ENCODE measurements at regions not wholly inside any gene's neighbourhood (a gene's known extent, or its start where the extent isn't known, plus 50 kb on each side); places are given as distances from the start of the nearest gene placed in this dataset.

DNA sequence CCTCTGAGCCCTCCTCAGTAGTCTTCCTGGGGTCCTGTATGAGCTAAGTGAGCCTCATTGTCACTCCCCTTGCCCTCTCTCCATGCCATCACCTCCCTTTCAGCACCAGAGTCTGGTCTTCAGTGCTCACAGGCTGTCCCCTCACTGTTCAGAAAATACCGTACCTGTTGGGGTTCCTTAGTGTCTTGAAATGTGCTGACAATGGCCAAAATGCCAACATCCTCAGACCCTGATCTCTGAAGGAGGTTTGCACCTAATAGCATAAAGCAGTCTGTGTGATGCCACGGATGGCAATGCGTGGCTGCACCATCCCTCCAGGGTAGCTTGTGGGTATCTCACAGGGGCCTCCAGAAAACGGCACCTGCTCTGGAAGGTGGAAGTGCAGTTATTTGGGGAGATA, 301.0 kb upstream of the TLE3 start:
- TF ChIP-seq SPI1 (IDR thresholded peaks at IDR 0.05; ENCODE audit: borderline replicate concordance, low read depth): no peak
- TF ChIP-seq, protein P1, sequence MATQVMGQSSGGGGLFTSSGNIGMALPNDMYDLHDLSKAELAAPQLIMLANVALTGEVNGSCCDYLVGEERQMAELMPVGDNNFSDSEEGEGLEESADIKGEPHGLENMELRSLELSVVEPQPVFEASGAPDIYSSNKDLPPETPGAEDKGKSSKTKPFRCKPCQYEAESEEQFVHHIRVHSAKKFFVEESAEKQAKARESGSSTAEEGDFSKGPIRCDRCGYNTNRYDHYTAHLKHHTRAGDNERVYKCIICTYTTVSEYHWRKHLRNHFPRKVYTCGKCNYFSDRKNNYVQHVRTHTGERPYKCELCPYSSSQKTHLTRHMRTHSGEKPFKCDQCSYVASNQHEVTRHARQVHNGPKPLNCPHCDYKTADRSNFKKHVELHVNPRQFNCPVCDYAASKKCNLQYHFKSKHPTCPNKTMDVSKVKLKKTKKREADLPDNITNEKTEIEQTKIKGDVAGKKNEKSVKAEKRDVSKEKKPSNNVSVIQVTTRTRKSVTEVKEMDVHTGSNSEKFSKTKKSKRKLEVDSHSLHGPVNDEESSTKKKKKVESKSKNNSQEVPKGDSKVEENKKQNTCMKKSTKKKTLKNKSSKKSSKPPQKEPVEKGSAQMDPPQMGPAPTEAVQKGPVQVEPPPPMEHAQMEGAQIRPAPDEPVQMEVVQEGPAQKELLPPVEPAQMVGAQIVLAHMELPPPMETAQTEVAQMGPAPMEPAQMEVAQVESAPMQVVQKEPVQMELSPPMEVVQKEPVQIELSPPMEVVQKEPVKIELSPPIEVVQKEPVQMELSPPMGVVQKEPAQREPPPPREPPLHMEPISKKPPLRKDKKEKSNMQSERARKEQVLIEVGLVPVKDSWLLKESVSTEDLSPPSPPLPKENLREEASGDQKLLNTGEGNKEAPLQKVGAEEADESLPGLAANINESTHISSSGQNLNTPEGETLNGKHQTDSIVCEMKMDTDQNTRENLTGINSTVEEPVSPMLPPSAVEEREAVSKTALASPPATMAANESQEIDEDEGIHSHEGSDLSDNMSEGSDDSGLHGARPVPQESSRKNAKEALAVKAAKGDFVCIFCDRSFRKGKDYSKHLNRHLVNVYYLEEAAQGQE (IDR thresholded peaks at IDR 0.05; ENCODE audit: insufficient replicate concordance, low read depth): no peak
- TF ChIP-seq, protein P2, sequence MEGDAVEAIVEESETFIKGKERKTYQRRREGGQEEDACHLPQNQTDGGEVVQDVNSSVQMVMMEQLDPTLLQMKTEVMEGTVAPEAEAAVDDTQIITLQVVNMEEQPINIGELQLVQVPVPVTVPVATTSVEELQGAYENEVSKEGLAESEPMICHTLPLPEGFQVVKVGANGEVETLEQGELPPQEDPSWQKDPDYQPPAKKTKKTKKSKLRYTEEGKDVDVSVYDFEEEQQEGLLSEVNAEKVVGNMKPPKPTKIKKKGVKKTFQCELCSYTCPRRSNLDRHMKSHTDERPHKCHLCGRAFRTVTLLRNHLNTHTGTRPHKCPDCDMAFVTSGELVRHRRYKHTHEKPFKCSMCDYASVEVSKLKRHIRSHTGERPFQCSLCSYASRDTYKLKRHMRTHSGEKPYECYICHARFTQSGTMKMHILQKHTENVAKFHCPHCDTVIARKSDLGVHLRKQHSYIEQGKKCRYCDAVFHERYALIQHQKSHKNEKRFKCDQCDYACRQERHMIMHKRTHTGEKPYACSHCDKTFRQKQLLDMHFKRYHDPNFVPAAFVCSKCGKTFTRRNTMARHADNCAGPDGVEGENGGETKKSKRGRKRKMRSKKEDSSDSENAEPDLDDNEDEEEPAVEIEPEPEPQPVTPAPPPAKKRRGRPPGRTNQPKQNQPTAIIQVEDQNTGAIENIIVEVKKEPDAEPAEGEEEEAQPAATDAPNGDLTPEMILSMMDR (IDR thresholded peaks at IDR 0.05; ENCODE audit: insufficient read depth, low read length): no peak
- TF ChIP-seq POLR2AphosphoS5 (IDR thresholded peaks at IDR 0.05; ENCODE audit: low read depth): no peak
- no peak for TF ChIP-seq GABPA (IDR thresholded peaks at IDR 0.05; ENCODE audit: low read depth)
- no peaks in the 10 kb centered on the region for H3K27me3 ChIP-seq (ENCODE audit: insufficient read depth, poor library complexity, severe bottlenecking)
- no peak overlapping the region for H3K27ac ChIP-seq (replicated peaks)
- no peak overlapping the region for H3K4me3 ChIP-seq (replicated peaks; ENCODE audit: insufficient read depth, low read length)
- DNase-seq (ENCODE audit: low read depth in 1 of 2, low spot score in 1 of 2): no peak

DNA sequence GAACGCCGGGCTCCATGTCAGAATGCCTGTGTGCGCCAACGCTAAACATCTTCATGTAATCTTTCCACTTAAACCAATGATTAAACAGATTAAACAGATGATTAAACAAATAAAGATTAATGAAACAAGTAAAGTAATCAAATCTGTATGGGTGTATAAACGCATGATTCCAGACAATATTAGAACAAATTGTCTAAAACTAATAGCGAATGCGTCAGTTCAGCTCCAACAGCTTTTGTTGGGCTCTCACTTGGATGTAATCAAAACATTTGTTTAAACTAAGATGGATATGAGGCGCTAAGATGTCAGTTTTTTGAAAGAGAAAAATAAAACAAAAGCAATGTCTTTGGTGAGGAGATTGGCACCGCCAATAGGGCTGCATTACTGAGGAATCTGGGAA, 299.1 kb upstream of the TLE3 start:
- Histone ChIP-seq H3K4me3 (replicated peaks; ENCODE audit: insufficient read depth, low read length) (no peak overlapping the region), H3K27ac (replicated peaks) (no peak overlapping the region), H3K27me3 (ENCODE audit: insufficient read depth, poor library complexity, severe bottlenecking) (no peaks in the 10 kb centered on the region)
- no peak for DNase-seq (ENCODE audit: low read depth in 1 of 2, low spot score in 1 of 2)
- TF ChIP-seq GABPA (IDR thresholded peaks at IDR 0.05; ENCODE audit: low read depth): no peak
- TF ChIP-seq, protein P2 (IDR thresholded peaks at IDR 0.05; ENCODE audit: insufficient read depth, low read length): no peak
- no peak for TF ChIP-seq SPI1 (IDR thresholded peaks at IDR 0.05; ENCODE audit: borderline replicate concordance, low read depth)
- TF ChIP-seq, protein P1 (IDR thresholded peaks at IDR 0.05; ENCODE audit: insufficient replicate concordance, low read depth): no peak
- TF ChIP-seq POLR2AphosphoS5 (IDR thresholded peaks at IDR 0.05; ENCODE audit: low read depth): no peak

DNA sequence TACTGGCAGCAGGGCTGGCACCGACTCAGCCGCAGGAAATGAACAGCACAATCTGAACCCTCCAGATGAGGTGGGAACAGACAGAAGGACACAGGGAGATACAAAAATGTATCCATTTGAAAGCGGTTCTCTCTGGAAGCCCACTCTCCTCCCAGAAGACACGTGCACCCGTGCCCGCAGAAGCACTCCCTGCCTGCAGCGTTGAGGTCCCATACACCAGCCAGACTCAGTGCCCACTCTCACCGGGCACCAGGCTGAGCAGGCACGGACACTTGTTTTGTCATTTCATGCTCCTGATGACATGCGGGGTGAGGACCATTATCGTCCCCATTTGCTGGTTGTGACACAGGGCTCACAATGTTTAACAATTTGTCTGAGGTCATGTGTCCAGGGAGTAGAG, 297.4 kb upstream of the TLE3 start:
- no peak for TF ChIP-seq SPI1 (IDR thresholded peaks at IDR 0.05; ENCODE audit: borderline replicate concordance, low read depth)
- TF ChIP-seq, protein P1 (IDR thresholded peaks at IDR 0.05; ENCODE audit: insufficient replicate concordance, low read depth): no peak
- no peak for TF ChIP-seq POLR2AphosphoS5 (IDR thresholded peaks at IDR 0.05; ENCODE audit: low read depth)
- TF ChIP-seq, protein P2 (IDR thresholded peaks at IDR 0.05; ENCODE audit: insufficient read depth, low read length): no peak
- TF ChIP-seq GABPA (IDR thresholded peaks at IDR 0.05; ENCODE audit: low read depth): no peak
- no peak for DNase-seq (ENCODE audit: low read depth in 1 of 2, low spot score in 1 of 2)
- Histone ChIP-seq H3K27me3 (ENCODE audit: insufficient read depth, poor library complexity, severe bottlenecking) (no peaks in the 10 kb centered on the region), H3K27ac (replicated peaks) (no peak overlapping the region), H3K4me3 (replicated peaks; ENCODE audit: insufficient read depth, low read length) (no peak overlapping the region)
